Eye (tissue), 1 donor: ENCODE measurements at regions not wholly inside any gene's neighbourhood (a gene's known extent, or its start where the extent isn't known, plus 50 kb on each side); places are given as distances from the start of the nearest gene placed in this dataset.
"Not testable (repeated sequence)": the region's sequence is repeated elsewhere in the genome, so short reads cannot be mapped to it uniquely, and the experiment has no call there.

ENCODE experiments used
- DNase-seq: peaks from one replicate; pipeline ENCODE4 v3.0.0-alpha.2; 2015

GRCh38 chr4:77220828-77221613 lies 64.0 kb downstream of the CCNG2 start:
- no peak for DNase-seq

GRCh38 chr4:77225022-77225421 lies 68.0 kb downstream of the CCNG2 start:
- no peak for DNase-seq

GRCh38 chr4:77226939-77227705 lies 70.1 kb downstream of the CCNG2 start:
- DNase-seq, result no peak

- DNase-seq, result no peak
These were observed 72.4 kb downstream of the CCNG2 start for GRCh38 chr4:77229433-77229832.

- DNase-seq, result no peak
These were observed 75.6 kb downstream of the CCNG2 start for GRCh38 chr4:77232653-77233052.

DNA sequence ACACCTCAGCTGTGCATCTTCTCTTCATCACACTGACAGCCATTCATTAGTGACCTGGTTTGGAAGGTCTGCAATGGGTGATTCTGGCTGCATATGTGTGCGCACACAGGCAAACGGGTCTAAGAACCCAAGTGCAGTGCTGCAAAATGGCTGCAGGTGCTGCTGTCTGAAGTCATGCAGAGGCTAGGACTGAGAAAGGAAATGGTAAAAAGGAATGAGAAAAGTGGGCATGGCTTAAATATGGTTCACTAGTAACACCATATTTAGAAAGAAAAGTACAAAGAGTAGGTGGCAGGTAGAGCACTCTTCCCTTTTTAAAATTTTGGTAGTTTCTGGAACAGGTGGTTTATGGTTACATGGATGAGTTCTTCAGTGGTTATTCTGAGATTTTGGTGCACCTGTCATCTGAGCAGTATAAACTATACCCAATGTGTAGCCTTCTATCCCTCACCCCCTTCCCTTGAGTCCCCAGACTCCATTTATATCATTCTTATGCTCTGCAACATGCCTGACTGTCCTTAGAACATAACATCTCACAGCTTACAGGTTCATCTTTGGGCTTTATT lies 78.4 kb downstream of the CCNG2 start:
- no peak for DNase-seq

- DNase-seq, result no peak
These were observed 79.8 kb downstream of the CCNG2 start for GRCh38 chr4:77236806-77237205.

DNA sequence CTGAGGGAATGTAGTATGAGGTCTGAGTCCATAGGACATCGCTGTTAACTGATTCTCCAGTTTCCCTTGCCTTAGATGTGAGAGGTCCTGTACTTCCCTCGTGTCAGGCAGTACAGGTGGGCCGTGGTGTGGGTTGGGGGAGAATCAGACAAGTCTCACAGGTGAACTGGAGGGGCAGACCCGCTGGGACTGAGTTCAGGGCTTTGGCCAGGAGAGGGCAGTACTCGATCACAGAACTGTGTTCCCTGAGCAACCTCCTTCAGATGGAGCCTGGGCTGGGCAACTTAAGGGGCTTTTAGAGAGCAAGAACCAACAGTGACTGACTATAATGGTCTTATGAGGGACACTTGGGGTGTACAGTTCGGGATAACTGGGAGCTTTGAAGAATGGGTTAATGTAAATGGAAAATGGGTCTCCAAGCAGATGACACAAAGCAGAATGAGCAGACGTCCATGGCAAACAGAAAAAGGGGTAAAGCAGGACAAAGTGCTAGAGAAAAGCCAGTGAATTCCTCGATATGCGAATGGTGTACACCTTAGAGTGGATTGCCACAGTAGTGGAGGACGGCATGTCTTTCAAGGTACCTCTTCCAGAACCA lies 83.6 kb downstream of the CCNG2 start:
- DNase-seq, result peak; percentile 77

DNA sequence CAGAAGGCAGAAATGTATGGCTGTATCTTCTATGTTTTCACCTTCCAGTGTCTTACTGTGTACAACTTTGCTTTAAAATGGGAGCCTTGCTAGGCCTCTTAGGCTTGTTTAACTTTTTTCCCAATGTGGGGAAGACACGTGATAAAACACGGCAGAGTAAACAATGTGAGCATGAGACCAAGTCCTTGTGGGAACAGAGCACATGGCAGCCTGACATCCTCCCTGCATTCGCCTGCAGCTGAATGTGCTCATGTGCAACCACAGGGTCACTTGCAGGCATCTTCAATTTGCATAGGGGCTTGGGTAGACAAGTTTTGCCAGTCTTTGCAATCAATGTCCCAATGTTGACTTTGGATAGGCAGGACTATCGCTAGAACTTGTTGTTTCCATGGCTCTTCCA lies 91.8 kb downstream of the CCNG2 start:
- DNase-seq, result no peak

GRCh38 chr4:77251751-77252150 lies 94.7 kb downstream of the CCNG2 start:
- no peak for DNase-seq

DNA sequence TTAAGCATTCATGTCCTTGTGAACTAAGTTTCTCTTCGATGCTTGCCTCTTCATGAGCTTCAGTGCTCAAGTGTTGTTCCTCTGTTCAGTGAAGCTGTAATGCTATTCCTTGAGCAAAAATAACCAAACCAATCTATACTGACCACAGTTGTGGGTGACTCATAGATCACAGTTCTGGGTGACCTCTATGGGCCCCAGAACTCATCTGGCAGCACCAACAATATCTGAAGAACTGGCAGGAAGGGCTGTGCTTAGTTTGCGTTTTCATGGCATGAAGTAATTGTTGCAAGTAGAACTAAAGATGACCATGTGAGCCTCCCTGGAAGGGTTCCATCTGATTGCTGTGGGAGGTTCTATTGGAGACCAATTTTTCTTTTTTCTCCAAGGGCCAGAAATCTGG lies 106.2 kb downstream of the CCNG2 start:
- DNase-seq, result no peak

- DNase-seq, result not testable (repeated sequence)
These were observed 107.0 kb downstream of the CCNG2 start for GRCh38 chr4:77263976-77264375.

- no peak for DNase-seq
These were observed 107.8 kb downstream of the CCNG2 start for GRCh38 chr4:77264826-77265225.

GRCh38 chr4:77268108-77268507 lies 111.1 kb downstream of the CCNG2 start:
- no peak for DNase-seq

- no peak for DNase-seq
These were observed 112.5 kb downstream of the CCNG2 start for GRCh38 chr4:77269505-77269904.

GRCh38 chr4:77273412-77273811 lies 116.4 kb downstream of the CCNG2 start:
- DNase-seq, result no peak

- not testable (repeated sequence) for DNase-seq
These were observed 122.1 kb downstream of the CCNG2 start for GRCh38 chr4:77279114-77279513.

DNA sequence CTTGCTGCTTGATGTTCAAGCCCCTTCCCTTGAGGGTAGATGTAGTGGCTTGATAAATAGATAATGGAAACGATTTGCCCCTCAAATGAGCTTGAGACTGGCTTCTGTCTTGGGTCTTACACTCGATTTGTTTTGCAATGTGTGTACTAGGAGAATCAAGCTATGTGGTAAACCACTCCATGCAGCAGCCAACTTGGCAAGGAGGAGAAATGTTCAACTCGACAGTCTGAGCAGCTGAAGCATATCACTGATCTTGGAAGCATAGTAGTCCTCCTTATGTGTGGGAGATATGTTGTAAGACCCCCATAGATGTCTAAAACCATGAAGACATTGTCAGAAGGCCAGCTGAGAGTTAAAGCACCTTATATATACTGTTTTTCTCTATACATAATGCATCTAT lies 125.3 kb downstream of the CCNG2 start:
- no peak for DNase-seq

- DNase-seq, result no peak
These were observed 127.0 kb downstream of the CCNG2 start for GRCh38 chr4:77284036-77284435.

- DNase-seq, result no peak
These were observed 129.9 kb downstream of the CCNG2 start for GRCh38 chr4:77286906-77287305.

GRCh38 chr4:77293426-77293825 lies 136.4 kb downstream of the CCNG2 start:
- DNase-seq, result no peak

- DNase-seq, result not testable (repeated sequence)
These were observed 144.0 kb downstream of the CCNG2 start for GRCh38 chr4:77300996-77301395.

GRCh38 chr4:77305766-77306165 lies 148.8 kb downstream of the CCNG2 start:
- no peak for DNase-seq

GRCh38 chr4:77306496-77306895 lies 149.5 kb downstream of the CCNG2 start:
- DNase-seq, result no peak
